Activated naive CD4-positive, alpha-beta T cell treated with anti-CD3 and anti-CD28 coated beads, Interleukin-2, amount 50 U/mL, for 24 hours (primary cell): ENCODE measurements at regions not wholly inside any gene's neighbourhood (a gene's known extent, or its start where the extent isn't known, plus 50 kb on each side); places are given as distances from the start of the nearest gene placed in this dataset.

Experiments used
- H3K27ac Mint-ChIP-seq: one replicate; pipeline ENCODE4 v1.8.0; 2021; ENCODE audit warnings: mild to moderate bottlenecking, mixed read lengths
- H3K27me3 Mint-ChIP-seq: one replicate; pipeline ENCODE4 v1.8.0; 2021; ENCODE audit warnings: mixed read lengths
- H3K36me3 Mint-ChIP-seq: one replicate; pipeline ENCODE4 v1.8.0; 2021; ENCODE audit warnings: mixed read lengths
- H3K4me1 Mint-ChIP-seq: one replicate; pipeline ENCODE4 v1.8.0; 2021; ENCODE audit warnings: mixed read lengths
- H3K4me3 Mint-ChIP-seq: one replicate; pipeline ENCODE4 v1.8.0; 2021; ENCODE audit warnings: mild to moderate bottlenecking, mixed read lengths
- H3K9me3 Mint-ChIP-seq: one replicate; pipeline ENCODE4 v1.8.0; 2021; ENCODE audit warnings: mixed read lengths

- Mint-ChIP-seq H3K4me3 (peak overlapping the region; percentile 73), H3K27me3 (no peaks in the 10 kb centered on the region), H3K9me3 (no peaks in the 10 kb centered on the region), H3K36me3 (no peaks in the 10 kb centered on the region), H3K4me1 (peaks cover 7% of the 10 kb centered on the region), H3K27ac (peak overlapping the region; percentile 82)
Observed at GRCh38 chrX:39730662-39731329, 367.0 kb downstream of the BCOR start.

- Mint-ChIP-seq H3K9me3 (no peaks in the 10 kb centered on the region), H3K4me1 (peaks cover 7% of the 10 kb centered on the region), H3K27me3 (no peaks in the 10 kb centered on the region), H3K36me3 (no peaks in the 10 kb centered on the region), H3K4me3 (no peak overlapping the region), H3K27ac (no peak overlapping the region)
Observed at GRCh38 chrX:39731330-39731667, 366.5 kb downstream of the BCOR start.

- H3K4me3 Mint-ChIP-seq = no peak overlapping the region
- peaks cover 7% of the 10 kb centered on the region for H3K4me1 Mint-ChIP-seq
- no peaks in the 10 kb centered on the region for H3K36me3 Mint-ChIP-seq
- no peaks in the 10 kb centered on the region for H3K27me3 Mint-ChIP-seq
- no peak overlapping the region for H3K27ac Mint-ChIP-seq
- no peaks in the 10 kb centered on the region for H3K9me3 Mint-ChIP-seq
Observed at GRCh38 chrX:39731735-39732134, 366.0 kb downstream of the BCOR start.

DNA sequence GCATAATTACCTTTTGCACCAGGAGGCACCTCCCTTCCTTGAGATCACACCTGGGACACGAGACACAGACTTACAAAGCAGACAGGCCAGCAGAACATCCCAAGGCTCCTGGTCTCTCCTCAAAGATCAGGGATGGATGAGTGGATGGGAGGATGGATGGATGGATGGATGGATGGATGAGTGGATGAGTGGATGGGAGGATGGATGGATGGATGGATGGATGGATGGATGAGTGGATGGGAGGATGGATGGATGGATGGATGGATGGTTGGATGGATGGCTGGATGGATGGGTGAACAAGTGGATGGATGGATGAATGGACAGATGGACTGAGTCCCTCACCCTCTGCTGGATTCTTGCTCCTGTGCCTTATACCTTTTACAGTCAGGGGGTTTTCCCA lies 364.0 kb downstream of the BCOR start:
- no peaks in the 10 kb centered on the region for H3K27me3 Mint-ChIP-seq
- no peak overlapping the region for H3K4me3 Mint-ChIP-seq
- H3K9me3 Mint-ChIP-seq = no peaks in the 10 kb centered on the region
- H3K27ac Mint-ChIP-seq = no peak overlapping the region
- peaks cover 7% of the 10 kb centered on the region for H3K4me1 Mint-ChIP-seq
- H3K36me3 Mint-ChIP-seq = no peaks in the 10 kb centered on the region

DNA sequence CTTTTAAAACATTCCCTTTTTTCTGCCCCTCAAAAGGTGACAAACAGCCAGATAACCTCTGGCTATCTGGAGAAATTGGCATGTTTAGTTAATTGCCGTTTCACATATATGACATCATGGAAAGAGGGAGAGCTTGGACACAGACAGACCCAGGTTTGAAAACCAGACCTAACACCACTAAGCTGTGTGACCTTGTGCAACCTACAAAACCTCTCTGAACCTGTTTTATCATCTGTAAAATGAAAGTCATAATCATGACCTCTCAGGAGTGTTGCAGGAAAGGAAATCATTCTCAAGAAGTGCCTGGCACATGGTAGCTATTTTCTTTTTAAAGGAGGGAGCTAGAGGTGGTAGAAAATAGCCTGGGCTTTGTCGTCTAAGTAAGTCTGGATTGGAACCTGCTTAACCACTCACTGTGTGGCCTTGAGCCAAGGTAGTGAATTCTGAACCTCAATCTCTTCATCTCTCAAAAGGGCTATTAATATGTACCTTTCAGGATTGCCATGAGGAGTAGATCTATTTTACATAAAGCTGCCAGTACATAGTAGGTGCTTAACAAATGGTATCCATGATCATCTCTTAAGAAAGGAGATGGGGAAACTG lies 363.5 kb downstream of the BCOR start:
- H3K27ac Mint-ChIP-seq = no peak overlapping the region
- H3K27me3 Mint-ChIP-seq = no peaks in the 10 kb centered on the region
- H3K4me1 Mint-ChIP-seq = peaks cover 7% of the 10 kb centered on the region
- no peak overlapping the region for H3K4me3 Mint-ChIP-seq
- H3K36me3 Mint-ChIP-seq = no peaks in the 10 kb centered on the region
- H3K9me3 Mint-ChIP-seq = no peaks in the 10 kb centered on the region

- H3K4me3 Mint-ChIP-seq = no peak overlapping the region
- H3K36me3 Mint-ChIP-seq = no peaks in the 10 kb centered on the region
- no peaks in the 10 kb centered on the region for H3K27me3 Mint-ChIP-seq
- H3K4me1 Mint-ChIP-seq = no peaks in the 10 kb centered on the region
- H3K27ac Mint-ChIP-seq = no peak overlapping the region
- no peaks in the 10 kb centered on the region for H3K9me3 Mint-ChIP-seq
Observed at GRCh38 chrX:39736216-39737211, 361.2 kb downstream of the BCOR start.

- H3K27me3 Mint-ChIP-seq = no peaks in the 10 kb centered on the region
- H3K4me1 Mint-ChIP-seq = no peaks in the 10 kb centered on the region
- H3K36me3 Mint-ChIP-seq = no peaks in the 10 kb centered on the region
- no peak overlapping the region for H3K4me3 Mint-ChIP-seq
- no peaks in the 10 kb centered on the region for H3K9me3 Mint-ChIP-seq
- no peak overlapping the region for H3K27ac Mint-ChIP-seq
Observed at GRCh38 chrX:39739585-39739984, 358.2 kb downstream of the BCOR start.

DNA sequence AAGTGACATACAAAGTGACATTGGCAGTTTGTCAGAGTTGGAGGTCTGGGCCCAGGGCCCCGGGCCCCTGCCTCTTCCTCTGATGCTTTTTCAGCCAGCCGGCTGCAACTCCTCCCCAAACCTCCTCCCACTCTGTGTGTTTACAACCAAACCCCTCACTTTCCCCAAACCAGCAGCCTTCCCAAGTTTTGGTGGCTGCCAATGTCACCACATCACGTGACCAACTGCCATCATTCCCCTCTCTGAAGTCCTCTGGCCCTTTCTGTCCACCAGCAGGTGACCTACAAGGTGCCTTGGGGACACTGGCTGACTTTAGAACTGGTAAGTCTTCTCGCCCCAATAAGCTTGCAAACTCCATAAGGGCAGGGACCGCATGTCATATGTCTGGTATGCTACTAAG lies 357.7 kb downstream of the BCOR start:
- H3K36me3 Mint-ChIP-seq = no peaks in the 10 kb centered on the region
- no peaks in the 10 kb centered on the region for H3K9me3 Mint-ChIP-seq
- H3K4me3 Mint-ChIP-seq = no peak overlapping the region
- H3K27me3 Mint-ChIP-seq = no peaks in the 10 kb centered on the region
- H3K27ac Mint-ChIP-seq = no peak overlapping the region
- H3K4me1 Mint-ChIP-seq = no peaks in the 10 kb centered on the region

DNA sequence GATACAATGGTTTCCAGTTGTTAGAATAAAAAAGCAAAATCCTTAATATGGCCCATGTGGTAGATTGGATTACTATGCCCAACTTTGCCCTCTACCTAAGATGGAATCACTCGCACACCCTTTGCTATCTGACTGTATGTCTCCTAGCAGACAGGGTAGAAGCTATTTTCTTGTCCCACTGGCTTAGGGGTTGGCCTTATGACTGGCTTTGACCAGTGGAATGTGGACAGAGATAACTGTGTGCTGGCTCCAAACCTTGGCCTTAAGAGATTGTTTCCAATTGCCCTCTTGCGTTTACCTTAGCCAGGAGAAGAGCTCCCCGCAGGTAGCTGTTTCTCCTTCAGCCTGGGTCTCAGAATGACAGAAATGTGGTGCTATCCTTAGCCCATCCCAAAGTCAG lies 355.9 kb downstream of the BCOR start:
- Mint-ChIP-seq H3K27ac (no peak overlapping the region), H3K4me3 (no peak overlapping the region), H3K9me3 (no peaks in the 10 kb centered on the region), H3K27me3 (no peaks in the 10 kb centered on the region), H3K4me1 (no peaks in the 10 kb centered on the region), H3K36me3 (no peaks in the 10 kb centered on the region)

GRCh38 chrX:39745818-39746217 lies 351.9 kb downstream of the BCOR start:
- H3K4me3 Mint-ChIP-seq = no peak overlapping the region
- H3K27me3 Mint-ChIP-seq = no peaks in the 10 kb centered on the region
- no peaks in the 10 kb centered on the region for H3K9me3 Mint-ChIP-seq
- no peaks in the 10 kb centered on the region for H3K36me3 Mint-ChIP-seq
- no peak overlapping the region for H3K27ac Mint-ChIP-seq
- H3K4me1 Mint-ChIP-seq = no peaks in the 10 kb centered on the region

GRCh38 chrX:39749135-39749534 lies 348.6 kb downstream of the BCOR start:
- Mint-ChIP-seq H3K27ac (no peak overlapping the region), H3K4me1 (peaks cover 5% of the 10 kb centered on the region), H3K9me3 (no peaks in the 10 kb centered on the region), H3K36me3 (no peaks in the 10 kb centered on the region), H3K27me3 (no peaks in the 10 kb centered on the region), H3K4me3 (no peak overlapping the region)

GRCh38 chrX:39749728-39750127 lies 348.0 kb downstream of the BCOR start:
- no peaks in the 10 kb centered on the region for H3K36me3 Mint-ChIP-seq
- no peak overlapping the region for H3K4me3 Mint-ChIP-seq
- H3K27ac Mint-ChIP-seq = no peak overlapping the region
- H3K4me1 Mint-ChIP-seq = peaks cover 5% of the 10 kb centered on the region
- no peaks in the 10 kb centered on the region for H3K9me3 Mint-ChIP-seq
- no peaks in the 10 kb centered on the region for H3K27me3 Mint-ChIP-seq

DNA sequence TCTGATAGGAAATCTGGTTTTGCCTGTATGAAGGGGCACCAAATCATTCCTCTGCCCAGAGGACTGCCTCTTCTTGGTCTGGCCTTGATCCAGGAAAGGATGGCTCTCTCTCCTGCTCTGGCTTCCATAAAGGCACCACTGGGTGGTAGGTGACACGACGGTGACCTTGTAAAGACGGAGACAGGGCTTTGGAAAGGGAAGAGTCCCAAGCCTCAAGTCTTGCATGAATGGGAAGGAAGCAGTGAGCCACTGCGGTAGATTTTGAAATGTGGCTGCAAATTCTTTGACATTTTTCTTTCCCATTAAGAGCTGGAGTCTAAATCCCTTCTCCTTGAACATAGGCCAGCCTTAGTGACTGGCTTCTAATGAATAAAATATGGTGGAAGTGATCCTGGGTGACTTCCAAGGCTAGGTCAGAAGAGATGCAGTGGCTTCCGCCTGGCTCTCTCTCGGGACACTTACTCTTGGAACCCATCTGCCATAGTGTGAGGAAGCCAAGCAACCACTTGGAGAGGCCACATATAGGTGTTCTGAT lies 347.4 kb downstream of the BCOR start:
- H3K9me3 Mint-ChIP-seq = no peaks in the 10 kb centered on the region
- peaks cover 5% of the 10 kb centered on the region for H3K4me1 Mint-ChIP-seq
- no peak overlapping the region for H3K27ac Mint-ChIP-seq
- no peak overlapping the region for H3K4me3 Mint-ChIP-seq
- H3K36me3 Mint-ChIP-seq = no peaks in the 10 kb centered on the region
- no peaks in the 10 kb centered on the region for H3K27me3 Mint-ChIP-seq

GRCh38 chrX:39750848-39751247 lies 346.9 kb downstream of the BCOR start:
- H3K36me3 Mint-ChIP-seq = no peaks in the 10 kb centered on the region
- H3K4me1 Mint-ChIP-seq = peaks cover 5% of the 10 kb centered on the region
- no peaks in the 10 kb centered on the region for H3K9me3 Mint-ChIP-seq
- H3K27ac Mint-ChIP-seq = no peak overlapping the region
- no peaks in the 10 kb centered on the region for H3K27me3 Mint-ChIP-seq
- H3K4me3 Mint-ChIP-seq = no peak overlapping the region

- no peaks in the 10 kb centered on the region for H3K9me3 Mint-ChIP-seq
- H3K4me3 Mint-ChIP-seq = no peak overlapping the region
- no peaks in the 10 kb centered on the region for H3K36me3 Mint-ChIP-seq
- H3K27ac Mint-ChIP-seq = no peak overlapping the region
- no peaks in the 10 kb centered on the region for H3K27me3 Mint-ChIP-seq
- H3K4me1 Mint-ChIP-seq = peaks cover 5% of the 10 kb centered on the region
Observed at GRCh38 chrX:39752815-39753214, 344.9 kb downstream of the BCOR start.
